Activated CD4-positive, alpha-beta T cell treated with anti-CD3 and anti-CD28 coated beads for 36 hours (primary cell): ENCODE measurements at regions not wholly inside any gene's neighbourhood (a gene's known extent, or its start where the extent isn't known, plus 50 kb on each side); places are given as distances from the start of the nearest gene placed in this dataset.
"Not testable (repeated sequence)": the region's sequence is repeated elsewhere in the genome, so short reads cannot be mapped to it uniquely, and the experiment has no call there.

Source experiments
- ATAC-seq: fragments of 200-7000 bp; cut with Tn5 transposase; one replicate; pipeline ENCODE4 v1.10.0; 2021; ENCODE audit warnings: mild to moderate bottlenecking, moderate library complexity
- CTCF ChIA-PET: fragments of 350-600 bp; sonication (Branson Sonifier 250); formaldehyde crosslinking; loops from one replicate; lab custom pipeline; 2021; ENCODE audit warnings: antibody characterized with exemption; lab: Charles Lee
- POLR2A ChIA-PET: fragments of 350-600 bp; sonication (Branson Sonifier 250); formaldehyde crosslinking; loops from one replicate; lab custom pipeline; 2021; ENCODE audit warnings: antibody characterized with exemption, inconsistent platforms; lab: Charles Lee
- DNase-seq: peaks from one replicate; pipeline ENCODE4 v3.0.0-alpha.2; 2020
- H3K27ac Mint-ChIP-seq: one replicate; pipeline ENCODE4 v1.8.0; 2021; ENCODE audit warnings: mixed read lengths
- H3K27me3 Mint-ChIP-seq: one replicate; pipeline ENCODE4 v1.8.0; 2021; ENCODE audit warnings: mixed read lengths
- H3K36me3 Mint-ChIP-seq: one replicate; pipeline ENCODE4 v1.8.0; 2021; ENCODE audit warnings: low read depth, mixed read lengths
- H3K4me1 Mint-ChIP-seq: one replicate; pipeline ENCODE4 v1.8.0; 2021; ENCODE audit warnings: mixed read lengths
- H3K4me3 Mint-ChIP-seq: one replicate; pipeline ENCODE4 v1.8.0; 2021; ENCODE audit warnings: mild to moderate bottlenecking, moderate library complexity, mixed read lengths
- H3K9me3 Mint-ChIP-seq: one replicate; pipeline ENCODE4 v1.8.0; 2021; ENCODE audit warnings: low read depth, mixed read lengths
- intact Hi-C, 2 experiments: fragments of 100-400 bp; cut with DNase I in 1 of 2; cut with micrococcal nuclease in 1 of 2; formaldehyde crosslinking; loops; one replicate each; pipeline versions ENCODE4 v1.14.2 to v1.15.1; 2022 to 2024; cut with DNase I, micrococcal nuclease

- intact Hi-C loops, result no loop called here
- H3K4me3 Mint-ChIP-seq, result no peak overlapping the region
Observed at GRCh38 chr6:154632119-154632518, 101.1 kb upstream of the SCAF8 start.

GRCh38 chr6:154637392-154637791 is 95.8 kb upstream of the SCAF8 start:
- H3K4me3 Mint-ChIP-seq, result no peak overlapping the region
- CTCF ChIA-PET, result interaction anchor here (0.6 kb wide), 1 partner anchor 426 kb away, joined by 3 read pairs; no protein-coding TSS in a partner anchor
- no peak overlapping the region for H3K27ac Mint-ChIP-seq
- intact Hi-C loops, result no loop called here
- H3K9me3 Mint-ChIP-seq, result peaks cover 11% of the 10 kb centered on the region
- no peaks in the 10 kb centered on the region for H3K36me3 Mint-ChIP-seq
- DNase-seq, result no peak
- H3K27me3 Mint-ChIP-seq, result peaks cover 4% of the 10 kb centered on the region
- no peak for ATAC-seq
- H3K4me1 Mint-ChIP-seq, result no peaks in the 10 kb centered on the region
- POLR2A ChIA-PET, result no interaction called here

More at GRCh38 chr6:154632119-154632518, 101.1 kb upstream of the SCAF8 start:
- ChIA-PET POLR2A (no interaction called here), CTCF (no interaction called here)
- no peaks in the 10 kb centered on the region for H3K36me3 Mint-ChIP-seq
- no peak for ATAC-seq
- H3K27me3 Mint-ChIP-seq, result peaks cover 7% of the 10 kb centered on the region
- H3K9me3 Mint-ChIP-seq, result peaks cover 9% of the 10 kb centered on the region
- DNase-seq, result no peak
- no peak overlapping the region for H3K27ac Mint-ChIP-seq
- H3K4me1 Mint-ChIP-seq, result no peaks in the 10 kb centered on the region

GRCh38 chr6:154638369-154638768 is 94.8 kb upstream of the SCAF8 start:
- ATAC-seq (no peak), DNase-seq (no peak)
- Mint-ChIP-seq H3K4me3 (no peak overlapping the region), H3K9me3 (peaks cover 9% of the 10 kb centered on the region), H3K27ac (no peak overlapping the region), H3K27me3 (peaks cover 4% of the 10 kb centered on the region), H3K36me3 (no peaks in the 10 kb centered on the region), H3K4me1 (no peaks in the 10 kb centered on the region)
- intact Hi-C loops, result no loop called here
- CTCF ChIA-PET, result no interaction called here
- POLR2A ChIA-PET, result no interaction called here

GRCh38 chr6:154639196-154639595 is 94.0 kb upstream of the SCAF8 start:
- DNase-seq, H3K27ac Mint-ChIP-seq, H3K4me1 Mint-ChIP-seq, H3K27me3 Mint-ChIP-seq, intact Hi-C loops, H3K36me3 Mint-ChIP-seq, H3K4me3 Mint-ChIP-seq, ATAC-seq, H3K9me3 Mint-ChIP-seq, POLR2A ChIA-PET: not testable (repeated sequence)
- CTCF ChIA-PET, result interaction anchor here (0.8 kb wide), 1 partner anchor 330 kb away, joined by 3 read pairs; no protein-coding TSS in a partner anchor

- Mint-ChIP-seq H3K4me1 (no peaks in the 10 kb centered on the region), H3K27me3 (no peaks in the 10 kb centered on the region), H3K9me3 (no peaks in the 10 kb centered on the region), H3K27ac (no peak overlapping the region), H3K36me3 (no peaks in the 10 kb centered on the region), H3K4me3 (no peak overlapping the region)
- ChIA-PET POLR2A (no interaction called here), CTCF (interaction anchor here (2.5 kb wide), 1 partner anchor 26 kb away, joined by 7 read pairs; no protein-coding TSS in a partner anchor)
- no peak for DNase-seq
- intact Hi-C loops, result no loop called here
- no peak for ATAC-seq
Observed at GRCh38 chr6:154648188-154648887, 84.9 kb upstream of the SCAF8 start.

- no peak for DNase-seq
- Mint-ChIP-seq H3K4me1 (no peaks in the 10 kb centered on the region), H3K4me3 (no peak overlapping the region), H3K36me3 (no peaks in the 10 kb centered on the region), H3K27ac (no peak overlapping the region), H3K27me3 (no peaks in the 10 kb centered on the region), H3K9me3 (no peaks in the 10 kb centered on the region)
- intact Hi-C loops, result no loop called here
- CTCF ChIA-PET, result interaction anchor here (0.7 to 2.5 kb wide), 2 partner anchors 14 to 25 kb away, joined by 4 to 7 read pairs; no protein-coding TSS in a partner anchor
- POLR2A ChIA-PET, result no interaction called here
- ATAC-seq, result no peak
Observed at GRCh38 chr6:154648888-154649205, 84.4 kb upstream of the SCAF8 start.

GRCh38 chr6:154649721-154650120 is 83.5 kb upstream of the SCAF8 start:
- CTCF ChIA-PET, result interaction anchor here (0.6 to 2.5 kb wide), 3 partner anchors 13 to 805 kb away, joined by 3 to 7 read pairs (median 4); no protein-coding TSS in a partner anchor

GRCh38 chr6:154650351-154650750 is 82.9 kb upstream of the SCAF8 start:
- H3K27me3 Mint-ChIP-seq, result no peaks in the 10 kb centered on the region
- H3K4me1 Mint-ChIP-seq, result no peaks in the 10 kb centered on the region
- ChIA-PET POLR2A (no interaction called here), CTCF (no interaction called here)
- DNase-seq (no peak), ATAC-seq (no peak)
- intact Hi-C loops, result no loop called here
- no peaks in the 10 kb centered on the region for H3K9me3 Mint-ChIP-seq
- H3K27ac Mint-ChIP-seq, result no peak overlapping the region
- H3K4me3 Mint-ChIP-seq, result no peak overlapping the region
- no peaks in the 10 kb centered on the region for H3K36me3 Mint-ChIP-seq

More at GRCh38 chr6:154649721-154650120, 83.5 kb upstream of the SCAF8 start:
- H3K4me3 Mint-ChIP-seq, result no peak overlapping the region
- H3K27ac Mint-ChIP-seq, result no peak overlapping the region
- intact Hi-C loops, result no loop called here
- H3K4me1 Mint-ChIP-seq, result no peaks in the 10 kb centered on the region
- DNase-seq, result no peak
- no peaks in the 10 kb centered on the region for H3K36me3 Mint-ChIP-seq
- no peaks in the 10 kb centered on the region for H3K9me3 Mint-ChIP-seq
- no peak for ATAC-seq
- POLR2A ChIA-PET, result no interaction called here
- no peaks in the 10 kb centered on the region for H3K27me3 Mint-ChIP-seq

GRCh38 chr6:154651656-154652055 is 81.6 kb upstream of the SCAF8 start:
- intact Hi-C loops, result no loop called here
- H3K4me3 Mint-ChIP-seq, result no peak overlapping the region
- CTCF ChIA-PET, result no interaction called here
- no peak for ATAC-seq
- no peak for DNase-seq
- H3K27ac Mint-ChIP-seq, result no peak overlapping the region
- POLR2A ChIA-PET, result no interaction called here
- H3K36me3 Mint-ChIP-seq, result no peaks in the 10 kb centered on the region
- no peaks in the 10 kb centered on the region for H3K27me3 Mint-ChIP-seq
- H3K4me1 Mint-ChIP-seq, result no peaks in the 10 kb centered on the region
- H3K9me3 Mint-ChIP-seq, result no peaks in the 10 kb centered on the region

GRCh38 chr6:154653385-154653784 is 79.8 kb upstream of the SCAF8 start:
- ChIA-PET POLR2A (no interaction called here), CTCF (interaction anchor here (0.6 kb wide), 1 partner anchor 208 kb away, joined by 3 read pairs; no protein-coding TSS in a partner anchor)
- H3K4me3 Mint-ChIP-seq, result no peak overlapping the region
- H3K27ac Mint-ChIP-seq, result no peak overlapping the region
- ATAC-seq (no peak), DNase-seq (no peak)
- no peaks in the 10 kb centered on the region for H3K36me3 Mint-ChIP-seq
- no peaks in the 10 kb centered on the region for H3K4me1 Mint-ChIP-seq
- no peaks in the 10 kb centered on the region for H3K9me3 Mint-ChIP-seq
- intact Hi-C loops, result no loop called here
- peaks cover 2% of the 10 kb centered on the region for H3K27me3 Mint-ChIP-seq

- DNase-seq, result no peak
- peaks cover 2% of the 10 kb centered on the region for H3K27me3 Mint-ChIP-seq
- no peak for ATAC-seq
- intact Hi-C loops, result no loop called here
- H3K4me1 Mint-ChIP-seq, result no peaks in the 10 kb centered on the region
- no peaks in the 10 kb centered on the region for H3K36me3 Mint-ChIP-seq
- POLR2A ChIA-PET, result no interaction called here
- no peaks in the 10 kb centered on the region for H3K9me3 Mint-ChIP-seq
- no peak overlapping the region for H3K4me3 Mint-ChIP-seq
- CTCF ChIA-PET, result no interaction called here
- H3K27ac Mint-ChIP-seq, result no peak overlapping the region
Observed at GRCh38 chr6:154653853-154654252, 79.4 kb upstream of the SCAF8 start.

- no peaks in the 10 kb centered on the region for H3K4me1 Mint-ChIP-seq
- ATAC-seq (no peak), DNase-seq (no peak)
- H3K27ac Mint-ChIP-seq, result no peak overlapping the region
- no peaks in the 10 kb centered on the region for H3K9me3 Mint-ChIP-seq
- no peaks in the 10 kb centered on the region for H3K36me3 Mint-ChIP-seq
- peaks cover 2% of the 10 kb centered on the region for H3K27me3 Mint-ChIP-seq
- H3K4me3 Mint-ChIP-seq, result no peak overlapping the region
- intact Hi-C loops, result no loop called here
- POLR2A ChIA-PET, result no interaction called here
- CTCF ChIA-PET, result interaction anchor here (0.6 kb wide), 1 partner anchor 100 kb away, joined by 3 read pairs; no protein-coding TSS in a partner anchor
Observed at GRCh38 chr6:154656660-154657059, 76.6 kb upstream of the SCAF8 start.
